ENCODE measurements at regions not wholly inside any gene's neighbourhood (a gene's known extent, or its start where the extent isn't known, plus 50 kb on each side); places are given as distances from the start of the nearest gene placed in this dataset.

DNA sequence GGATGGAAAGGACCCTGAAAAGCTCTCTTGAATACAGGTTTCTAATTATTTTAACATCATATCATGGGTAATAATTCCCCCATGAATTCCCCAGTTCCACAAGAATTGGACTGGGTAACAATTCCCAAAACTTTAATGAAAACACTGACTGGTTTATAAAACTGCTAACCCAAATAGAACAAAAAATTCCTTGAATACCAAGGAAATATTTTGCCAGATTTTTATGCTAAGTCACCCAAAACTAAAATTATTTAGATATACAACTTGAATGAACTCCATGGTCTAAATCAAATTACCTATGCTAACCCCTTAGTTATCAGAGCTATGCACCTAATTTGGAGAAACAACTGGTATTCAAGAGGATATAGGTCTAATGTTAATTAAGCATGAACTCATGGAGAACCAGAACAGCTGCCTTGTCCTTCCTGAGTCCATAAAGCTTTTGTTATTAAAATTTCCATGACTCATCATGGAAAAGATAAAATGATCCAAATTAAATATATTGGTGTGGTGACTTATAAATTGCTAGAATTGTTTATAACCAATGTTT, 164.9 kb upstream of the TUT7 start:
- Histone ChIP-seq H3K4me2 (ENCODE audit: low read length) (no peak overlapping the region), H3K27me3 (ENCODE audit: insufficient read depth, low read length) (no peaks in the 10 kb centered on the region), H2AFZ (ENCODE audit: low read depth, low read length) (no peak overlapping the region), H3K36me3 (ENCODE audit: insufficient read depth, low read length) (no peaks in the 10 kb centered on the region), H3K9me3 (ENCODE audit: insufficient read depth, low read depth, low read length) (no peaks in the 10 kb centered on the region), H3K27ac (ENCODE audit: low read depth, low read length) (no peak overlapping the region), H3K79me2 (ENCODE audit: insufficient read depth, low read length) (no peaks in the 10 kb centered on the region), H3K4me3 (ENCODE audit: insufficient read depth, low read depth, low read length) (no peak overlapping the region), H3K4me1 (ENCODE audit: insufficient read depth, low read length) (no peaks in the 10 kb centered on the region), H4K20me1 (ENCODE audit: insufficient read depth, low read length) (no peaks in the 10 kb centered on the region), H3K9ac (ENCODE audit: low read length) (no peak overlapping the region)
- no peak for DNase-seq (ENCODE audit: low read depth)
- no peaks in the 10 kb centered on the region for H3K4me1 Mint-ChIP-seq (ENCODE audit: low read depth, unreplicated experiment)
- no peak overlapping the region for H3K4me3 Mint-ChIP-seq (ENCODE audit: unreplicated experiment)
- no peak for FAIRE-seq
- peaks cover 12% of the 10 kb centered on the region for H3K27me3 Mint-ChIP-seq (ENCODE audit: low read depth, unreplicated experiment)
- H3K36me3 Mint-ChIP-seq (ENCODE audit: low read depth, unreplicated experiment) = no peaks in the 10 kb centered on the region
- H3K27ac Mint-ChIP-seq (ENCODE audit: unreplicated experiment) = no peak overlapping the region
- no peaks in the 10 kb centered on the region for H3K9me3 Mint-ChIP-seq (ENCODE audit: unreplicated experiment)
- TF ChIP-seq EZH2 (IDR thresholded peaks at IDR 0.05; ENCODE audit: insufficient read depth, low read length) = no peak
- TF ChIP-seq, protein P1, sequence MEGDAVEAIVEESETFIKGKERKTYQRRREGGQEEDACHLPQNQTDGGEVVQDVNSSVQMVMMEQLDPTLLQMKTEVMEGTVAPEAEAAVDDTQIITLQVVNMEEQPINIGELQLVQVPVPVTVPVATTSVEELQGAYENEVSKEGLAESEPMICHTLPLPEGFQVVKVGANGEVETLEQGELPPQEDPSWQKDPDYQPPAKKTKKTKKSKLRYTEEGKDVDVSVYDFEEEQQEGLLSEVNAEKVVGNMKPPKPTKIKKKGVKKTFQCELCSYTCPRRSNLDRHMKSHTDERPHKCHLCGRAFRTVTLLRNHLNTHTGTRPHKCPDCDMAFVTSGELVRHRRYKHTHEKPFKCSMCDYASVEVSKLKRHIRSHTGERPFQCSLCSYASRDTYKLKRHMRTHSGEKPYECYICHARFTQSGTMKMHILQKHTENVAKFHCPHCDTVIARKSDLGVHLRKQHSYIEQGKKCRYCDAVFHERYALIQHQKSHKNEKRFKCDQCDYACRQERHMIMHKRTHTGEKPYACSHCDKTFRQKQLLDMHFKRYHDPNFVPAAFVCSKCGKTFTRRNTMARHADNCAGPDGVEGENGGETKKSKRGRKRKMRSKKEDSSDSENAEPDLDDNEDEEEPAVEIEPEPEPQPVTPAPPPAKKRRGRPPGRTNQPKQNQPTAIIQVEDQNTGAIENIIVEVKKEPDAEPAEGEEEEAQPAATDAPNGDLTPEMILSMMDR (IDR thresholded peaks at IDR 0.05; ENCODE audit: insufficient read depth, low read depth, low read length) = no peak

DNA sequence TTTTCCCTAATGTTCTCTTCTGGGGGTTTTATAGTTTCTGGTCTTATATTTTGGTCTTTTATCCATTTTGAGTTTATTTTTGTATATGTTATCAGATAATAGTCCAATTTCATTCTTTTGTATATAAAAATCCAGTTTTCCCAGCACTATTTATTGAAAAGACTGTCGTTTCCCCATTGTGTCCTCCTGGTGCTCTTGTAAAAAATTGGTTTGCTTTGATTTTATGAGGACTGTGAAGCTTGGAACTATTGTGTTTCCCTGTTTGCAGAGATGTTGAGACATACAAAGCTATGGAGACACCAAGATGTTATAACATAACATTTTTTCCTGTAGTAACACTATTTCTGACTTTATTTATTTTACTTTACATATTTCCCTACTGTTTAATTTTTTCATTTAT, 163.3 kb upstream of the TUT7 start:
- Histone ChIP-seq H4K20me1 (ENCODE audit: insufficient read depth, low read length) (no peaks in the 10 kb centered on the region), H3K4me2 (ENCODE audit: low read length) (no peak overlapping the region), H3K9me3 (ENCODE audit: insufficient read depth, low read depth, low read length) (no peaks in the 10 kb centered on the region), H3K4me1 (ENCODE audit: insufficient read depth, low read length) (no peaks in the 10 kb centered on the region), H2AFZ (ENCODE audit: low read depth, low read length) (no peak overlapping the region), H3K4me3 (ENCODE audit: insufficient read depth, low read depth, low read length) (no peak overlapping the region), H3K27ac (ENCODE audit: low read depth, low read length) (no peak overlapping the region), H3K27me3 (ENCODE audit: insufficient read depth, low read length) (no peaks in the 10 kb centered on the region), H3K79me2 (ENCODE audit: insufficient read depth, low read length) (no peaks in the 10 kb centered on the region), H3K9ac (ENCODE audit: low read length) (no peak overlapping the region), H3K36me3 (ENCODE audit: insufficient read depth, low read length) (no peaks in the 10 kb centered on the region)
- Mint-ChIP-seq H3K4me1 (ENCODE audit: low read depth, unreplicated experiment) (no peaks in the 10 kb centered on the region), H3K36me3 (ENCODE audit: low read depth, unreplicated experiment) (no peaks in the 10 kb centered on the region), H3K27me3 (ENCODE audit: low read depth, unreplicated experiment) (peaks cover 15% of the 10 kb centered on the region), H3K27ac (ENCODE audit: unreplicated experiment) (no peak overlapping the region), H3K4me3 (ENCODE audit: unreplicated experiment) (no peak overlapping the region), H3K9me3 (ENCODE audit: unreplicated experiment) (no peaks in the 10 kb centered on the region)
- FAIRE-seq (no peak), DNase-seq (ENCODE audit: low read depth) (no peak)
- TF ChIP-seq EZH2 (IDR thresholded peaks at IDR 0.05; ENCODE audit: insufficient read depth, low read length) = no peak
- TF ChIP-seq, protein P1 (IDR thresholded peaks at IDR 0.05; ENCODE audit: insufficient read depth, low read depth, low read length) = no peak

DNA sequence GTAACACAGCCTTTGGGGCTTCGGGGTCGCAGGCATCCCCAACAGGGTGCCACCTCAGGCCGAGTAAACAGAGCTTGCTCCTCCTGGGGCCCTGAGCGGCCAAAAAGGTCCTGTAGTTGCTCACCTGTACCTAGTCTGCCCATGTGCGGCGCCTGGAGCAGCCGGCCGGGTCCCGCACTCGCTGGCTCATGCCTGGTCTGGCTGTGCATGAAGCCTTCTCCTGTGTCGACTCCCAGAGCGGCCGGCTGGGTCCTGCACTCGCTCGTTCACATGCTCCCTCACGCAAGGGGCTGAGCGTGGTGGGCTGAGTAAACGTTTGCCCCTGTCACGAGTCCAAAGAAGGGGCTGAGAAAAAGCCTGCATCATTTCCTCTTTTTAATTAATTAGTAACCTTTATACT, 162.4 kb upstream of the TUT7 start:
- Histone ChIP-seq H3K9ac (ENCODE audit: low read length) (no peak overlapping the region), H3K4me2 (ENCODE audit: low read length) (no peak overlapping the region), H3K27ac (ENCODE audit: low read depth, low read length) (no peak overlapping the region), H3K36me3 (ENCODE audit: insufficient read depth, low read length) (no peaks in the 10 kb centered on the region), H3K9me3 (ENCODE audit: insufficient read depth, low read depth, low read length) (no peaks in the 10 kb centered on the region), H3K79me2 (ENCODE audit: insufficient read depth, low read length) (no peaks in the 10 kb centered on the region), H4K20me1 (ENCODE audit: insufficient read depth, low read length) (no peaks in the 10 kb centered on the region), H3K4me3 (ENCODE audit: insufficient read depth, low read depth, low read length) (no peak overlapping the region), H3K27me3 (ENCODE audit: insufficient read depth, low read length) (no peaks in the 10 kb centered on the region), H2AFZ (ENCODE audit: low read depth, low read length) (no peak overlapping the region), H3K4me1 (ENCODE audit: insufficient read depth, low read length) (no peaks in the 10 kb centered on the region)
- Mint-ChIP-seq H3K27ac (ENCODE audit: unreplicated experiment) (no peak overlapping the region), H3K4me1 (ENCODE audit: low read depth, unreplicated experiment) (no peaks in the 10 kb centered on the region), H3K36me3 (ENCODE audit: low read depth, unreplicated experiment) (no peaks in the 10 kb centered on the region), H3K9me3 (ENCODE audit: unreplicated experiment) (no peaks in the 10 kb centered on the region), H3K4me3 (ENCODE audit: unreplicated experiment) (no peak overlapping the region), H3K27me3 (ENCODE audit: low read depth, unreplicated experiment) (peaks cover 15% of the 10 kb centered on the region)
- FAIRE-seq (no peak), DNase-seq (ENCODE audit: low read depth) (no peak)
- no peak for TF ChIP-seq EZH2 (IDR thresholded peaks at IDR 0.05; ENCODE audit: insufficient read depth, low read length)

Measured in astrocyte (in vitro differentiated cells and primary cell).